Lower leg skin (tissue), 4 donors: ENCODE measurements at regions not wholly inside any gene's neighbourhood (a gene's known extent, or its start where the extent isn't known, plus 50 kb on each side); places are given as distances from the start of the nearest gene placed in this dataset.

ENCODE experiments used
- DNase-seq, 2 donors: peaks; one replicate each; pipeline ENCODE4 v3.0.0-alpha.2; 2019; ENCODE audit warnings: low spot score in 2 of 2
- H3K4me3 ChIP-seq: fragments of 200-600 bp; sonication (generic); 2 replicates; pipeline ENCODE4 v1.5.1; 2017; ENCODE audit warnings: mild to moderate bottlenecking, low read depth; ENCODE audit not compliant: poor library complexity, severe bottlenecking
- CTCF ChIP-seq, 3 donors: fragments of 450-650 bp; IDR thresholded peaks; one replicate each; pipeline ENCODE4 v1.5.1; 2016; ENCODE audit warnings: antibody characterized with exemption in 3 of 3, mild to moderate bottlenecking in 3 of 3, moderate library complexity in 2 of 3
- POLR2A ChIP-seq, 2 donors: fragments of 450-650 bp; IDR thresholded peaks; one replicate each; pipeline ENCODE4 v1.6.1; 2016 to 2017; ENCODE audit warnings: antibody characterized with exemption in 2 of 2, mild to moderate bottlenecking in 1 of 2, moderate library complexity in 1 of 2
- WGBS, 2 donors: methylation state at CpG; one replicate each; pipeline ENCODE4 v1.1.5; 2018; 5-methylcytosine and 5-hydroxymethylcytosine counted together
- intact Hi-C: fragments of 100-400 bp; cut with DNase I; formaldehyde crosslinking; loops from one replicate; pipeline ENCODE4 v1.15.0; 2023; ENCODE audit warnings: low total_unique reads

- no peak for TF ChIP-seq POLR2A (IDR thresholded peaks at IDR 0.05)
- TF ChIP-seq CTCF (IDR thresholded peaks at IDR 0.05) = no peak
- H3K4me3 ChIP-seq = no peak overlapping the region
- intact Hi-C loops = no loop called here
Measured at GRCh38 chrX:99820197-99820596, 589.9 kb downstream of the PCDH19 start.

GRCh38 chrX:99800016-99800415, 610.1 kb downstream of the PCDH19 start:
- intact Hi-C loops = no loop called here
- 83 to 100% methylated on average over 1 of the region's 1 CpG for WGBS, 2 donors
- TF ChIP-seq POLR2A (IDR thresholded peaks at IDR 0.05) (no peak), CTCF (IDR thresholded peaks at IDR 0.05) (no peak)
- H3K4me3 ChIP-seq = no peak overlapping the region
- DNase-seq = no peak

More at GRCh38 chrX:99820197-99820596, 589.9 kb downstream of the PCDH19 start:
- 49 to 71% methylated on average over 2 of the region's 2 CpGs for WGBS, 2 donors
- DNase-seq = no peak

GRCh38 chrX:99798936-99799335, 611.1 kb downstream of the PCDH19 start:
- H3K4me3 ChIP-seq = no peak overlapping the region
- TF ChIP-seq CTCF (IDR thresholded peaks at IDR 0.05) (no peak), POLR2A (IDR thresholded peaks at IDR 0.05) (no peak)
- intact Hi-C loops = no loop called here
- no peak for DNase-seq
- WGBS, 2 donors = 48 to 51% methylated on average over 3 of the region's 3 CpGs

GRCh38 chrX:99795495-99795894, 614.6 kb downstream of the PCDH19 start:
- TF ChIP-seq CTCF (IDR thresholded peaks at IDR 0.05) = no peak
- TF ChIP-seq POLR2A (IDR thresholded peaks at IDR 0.05) = no peak
- 80 to 88% methylated on average over 1 of the region's 1 CpG for WGBS, 2 donors
- H3K4me3 ChIP-seq = no peak overlapping the region
- intact Hi-C loops = no loop called here
- no peak for DNase-seq

- WGBS, 2 donors = 52 to 58% methylated on average over 3 of the region's 3 CpGs
- intact Hi-C loops = no loop called here
- no peak overlapping the region for H3K4me3 ChIP-seq
- TF ChIP-seq POLR2A (IDR thresholded peaks at IDR 0.05) (no peak), CTCF (IDR thresholded peaks at IDR 0.05) (no peak)
- DNase-seq = no peak
Measured at GRCh38 chrX:99782516-99783040, 627.5 kb downstream of the PCDH19 start.

GRCh38 chrX:99777912-99778311, 632.2 kb downstream of the PCDH19 start:
- 64 to 67% methylated on average over 1 of the region's 1 CpG for WGBS, 2 donors
- intact Hi-C loops = no loop called here
- H3K4me3 ChIP-seq = no peak overlapping the region
- no peak for DNase-seq
- no peak for TF ChIP-seq POLR2A (IDR thresholded peaks at IDR 0.05)
- no peak for TF ChIP-seq CTCF (IDR thresholded peaks at IDR 0.05)
